GM23338 (cell line): ENCODE measurements at regions not wholly inside any gene's neighbourhood (a gene's known extent, or its start where the extent isn't known, plus 50 kb on each side); places are given as distances from the start of the nearest gene placed in this dataset.

Experiments used
- CREB1 ChIP-seq: fragments of 250-450 bp; sonication (Bioruptor Pico); IDR thresholded peaks from 2 replicates; pipeline ENCODE4 v1.5.0; 2020; ENCODE audit warnings: low read depth, mild to moderate bottlenecking, moderate library complexity
- ETS1 ChIP-seq: IDR thresholded peaks from 2 replicates; pipeline ENCODE4 v1.6.1; 2016; ENCODE audit warnings: antibody characterized with exemption
- EZH2 ChIP-seq: fragments of 200-600 bp; sonication (generic); IDR thresholded peaks from one replicate; pipeline ENCODE4 v1.8.0; 2017; ENCODE audit warnings: antibody characterized with exemption, mild to moderate bottlenecking, low read depth; ENCODE audit not compliant: unreplicated experiment
- NANOG ChIP-seq: IDR thresholded peaks from 2 replicates; pipeline ENCODE4 v1.6.1; 2016; ENCODE audit warnings: antibody characterized with exemption, borderline replicate concordance
- REST ChIP-seq: IDR thresholded peaks from one replicate; pipeline ENCODE4 v1.6.1; 2018; ENCODE audit warnings: antibody characterized with exemption; ENCODE audit not compliant: unreplicated experiment
- STAT1 ChIP-seq: IDR thresholded peaks from one replicate; pipeline ENCODE4 v1.6.1; 2016; ENCODE audit warnings: antibody characterized with exemption; ENCODE audit not compliant: unreplicated experiment
- ZNF331 ChIP-seq: fragments of 250-450 bp; sonication (Bioruptor Pico); IDR thresholded peaks from 2 replicates; pipeline ENCODE4 v1.5.0; 2020; ENCODE audit warnings: low read depth, mild to moderate bottlenecking, moderate library complexity
- ZNF462 ChIP-seq: fragments of 250-450 bp; sonication (Bioruptor Pico); IDR thresholded peaks from 2 replicates; pipeline ENCODE4 v1.5.0; 2020; ENCODE audit warnings: mild to moderate bottlenecking, moderate library complexity

- TF ChIP-seq ZNF462 (CRISPR knock-in tag) (no peak), ETS1 (no peak), ZNF331 (CRISPR knock-in tag) (no peak), REST (no peak), STAT1 (no peak), EZH2 (no peak), NANOG (no peak), CREB1 (CRISPR knock-in tag) (no peak)
These were observed 229.6 kb upstream of the AJAP1 start (continued) for GRCh38 chr1:4424766-4425165.
